ENCODE measurements at regions not wholly inside any gene's neighbourhood (a gene's known extent, or its start where the extent isn't known, plus 50 kb on each side); places are given as distances from the start of the nearest gene placed in this dataset.

- TF ChIP-seq ATF3 (IDR thresholded peaks at IDR 0.05): no peak
- TF ChIP-seq TAF1 (conservative IDR thresholded peaks at IDR 0.05): no peak
- no peak for TF ChIP-seq FOXA1 (IDR thresholded peaks at IDR 0.05)
- TF ChIP-seq MAX (IDR thresholded peaks at IDR 0.05): no peak
- TF ChIP-seq CTCF (IDR thresholded peaks at IDR 0.05; ENCODE audit: low read depth, low read length, missing input control): no peak
- TF ChIP-seq YY1 (IDR thresholded peaks at IDR 0.05): no peak
- no peak for TF ChIP-seq GABPA (IDR thresholded peaks at IDR 0.05 in 1 of 2, conservative IDR thresholded peaks at IDR 0.05 in 1 of 2)
- TF ChIP-seq EGR1 (IDR thresholded peaks at IDR 0.05; ENCODE audit: low read depth in 2 of 2): no peak
- no peak for TF ChIP-seq ZBTB33 (IDR thresholded peaks at IDR 0.05)
- TF ChIP-seq NR2F2 (IDR thresholded peaks at IDR 0.05): no peak
- TF ChIP-seq RXRA (IDR thresholded peaks at IDR 0.05): no peak
- no peak for TF ChIP-seq HNF4G (IDR thresholded peaks at IDR 0.05)
- 84% methylated on average over 4 of the region's 4 CpGs for WGBS
Observed at GRCh38 chr3:59133311-59133710, 83.5 kb upstream of the CFAP20DC start.

GRCh38 chr3:59131016-59131766 is 81.4 kb upstream of the CFAP20DC start:
- Histone ChIP-seq H3K27ac (ENCODE audit: low read depth in 1 of 2, low read length in 2 of 2) (no peak overlapping the region), H3K4me3 (ENCODE audit: low read depth in 1 of 3, low read length in 3 of 3) (no peak overlapping the region), H3K36me3 (ENCODE audit: control insufficient read depth in 4 of 4, insufficient read depth in 3 of 4, low read depth in 1 of 4, low read length in 3 of 4) (no peaks in the 10 kb centered on the region), H3K9ac (ENCODE audit: low read depth in 1 of 2, low read length in 2 of 2) (no peak overlapping the region), H3K9me3 (ENCODE audit: control insufficient read depth in 4 of 4, low read length in 3 of 4) (no peaks in the 10 kb centered on the region), H3K27me3 (ENCODE audit: control insufficient read depth in 4 of 4, insufficient read depth in 4 of 4, low read length in 3 of 4) (no peaks in the 10 kb centered on the region), H3K4me1 (ENCODE audit: control insufficient read depth in 4 of 4, insufficient read depth in 4 of 4, low read length in 3 of 4) (no peaks in the 10 kb centered on the region)
- TF ChIP-seq YY1 (IDR thresholded peaks at IDR 0.05): no peak
- TF ChIP-seq HNF4G (IDR thresholded peaks at IDR 0.05): no peak
- no peak for TF ChIP-seq RXRA (IDR thresholded peaks at IDR 0.05)
- TF ChIP-seq TAF1 (conservative IDR thresholded peaks at IDR 0.05): no peak
- TF ChIP-seq EGR1 (IDR thresholded peaks at IDR 0.05; ENCODE audit: low read depth in 2 of 2): no peak
- no peak for TF ChIP-seq MAX (IDR thresholded peaks at IDR 0.05)
- no peak for TF ChIP-seq RAD21 (IDR thresholded peaks at IDR 0.05)
- TF ChIP-seq FOXA2 (IDR thresholded peaks at IDR 0.05): no peak
- no peak for TF ChIP-seq FOXA1 (IDR thresholded peaks at IDR 0.05)
- WGBS: 73% methylated on average over 3 of the region's 3 CpGs
- no peak for DNase-seq (ENCODE audit: low spot score)

More at GRCh38 chr3:59133311-59133710, 83.5 kb upstream of the CFAP20DC start:
- DNase-seq (ENCODE audit: low spot score): no peak
- H3K4me3 ChIP-seq (ENCODE audit: low read depth in 1 of 3, low read length in 3 of 3): no peak overlapping the region
- no peaks in the 10 kb centered on the region for H3K9me3 ChIP-seq (ENCODE audit: control insufficient read depth in 4 of 4, low read length in 3 of 4)
- H3K27ac ChIP-seq (ENCODE audit: low read depth in 1 of 2, low read length in 2 of 2): no peak overlapping the region
- no peaks in the 10 kb centered on the region for H3K36me3 ChIP-seq (ENCODE audit: control insufficient read depth in 4 of 4, insufficient read depth in 3 of 4, low read depth in 1 of 4, low read length in 3 of 4)
- no peaks in the 10 kb centered on the region for H3K4me1 ChIP-seq (ENCODE audit: control insufficient read depth in 4 of 4, insufficient read depth in 4 of 4, low read length in 3 of 4)
- H3K9ac ChIP-seq (ENCODE audit: low read depth in 1 of 2, low read length in 2 of 2): no peak overlapping the region
- no peaks in the 10 kb centered on the region for H3K27me3 ChIP-seq (ENCODE audit: control insufficient read depth in 4 of 4, insufficient read depth in 4 of 4, low read length in 3 of 4)
